ENCODE measurements at regions not wholly inside any gene's neighbourhood (a gene's known extent, or its start where the extent isn't known, plus 50 kb on each side); places are given as distances from the start of the nearest gene placed in this dataset.

DNA sequence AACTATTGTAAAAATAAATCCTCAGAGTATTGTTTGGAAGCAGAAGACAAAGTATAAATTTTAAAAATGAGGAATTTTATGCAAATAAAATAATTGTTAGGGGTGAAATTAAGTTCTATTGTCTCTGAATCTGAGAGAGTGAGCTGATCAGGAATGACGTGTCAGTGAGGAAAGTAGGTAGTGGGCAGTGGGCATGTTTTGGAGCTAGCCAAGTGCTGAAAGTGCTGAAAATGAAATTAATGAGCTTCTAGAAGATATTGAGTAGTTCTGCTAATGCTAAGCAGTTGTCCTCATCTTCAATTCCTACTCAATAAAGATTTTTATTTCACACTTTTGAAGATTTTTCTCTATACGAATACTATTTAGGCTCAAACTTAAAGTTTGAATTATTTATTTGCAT lies 1167.8 kb upstream of the PCDH20 start:
- TF ChIP-seq POLR2AphosphoS5 (IDR thresholded peaks at IDR 0.05) (no peak), EP300 (IDR thresholded peaks at IDR 0.05) (no peak)
- TF ChIP-seq, protein P1, sequence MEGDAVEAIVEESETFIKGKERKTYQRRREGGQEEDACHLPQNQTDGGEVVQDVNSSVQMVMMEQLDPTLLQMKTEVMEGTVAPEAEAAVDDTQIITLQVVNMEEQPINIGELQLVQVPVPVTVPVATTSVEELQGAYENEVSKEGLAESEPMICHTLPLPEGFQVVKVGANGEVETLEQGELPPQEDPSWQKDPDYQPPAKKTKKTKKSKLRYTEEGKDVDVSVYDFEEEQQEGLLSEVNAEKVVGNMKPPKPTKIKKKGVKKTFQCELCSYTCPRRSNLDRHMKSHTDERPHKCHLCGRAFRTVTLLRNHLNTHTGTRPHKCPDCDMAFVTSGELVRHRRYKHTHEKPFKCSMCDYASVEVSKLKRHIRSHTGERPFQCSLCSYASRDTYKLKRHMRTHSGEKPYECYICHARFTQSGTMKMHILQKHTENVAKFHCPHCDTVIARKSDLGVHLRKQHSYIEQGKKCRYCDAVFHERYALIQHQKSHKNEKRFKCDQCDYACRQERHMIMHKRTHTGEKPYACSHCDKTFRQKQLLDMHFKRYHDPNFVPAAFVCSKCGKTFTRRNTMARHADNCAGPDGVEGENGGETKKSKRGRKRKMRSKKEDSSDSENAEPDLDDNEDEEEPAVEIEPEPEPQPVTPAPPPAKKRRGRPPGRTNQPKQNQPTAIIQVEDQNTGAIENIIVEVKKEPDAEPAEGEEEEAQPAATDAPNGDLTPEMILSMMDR (IDR thresholded peaks at IDR 0.05): no peak

Measured in gastroesophageal sphincter (tissue), 3 donors.